Superior temporal gyrus (tissue), 1 donor: ENCODE measurements at regions not wholly inside any gene's neighbourhood (a gene's known extent, or its start where the extent isn't known, plus 50 kb on each side); places are given as distances from the start of the nearest gene placed in this dataset.
"Not testable (repeated sequence)": the region's sequence is repeated elsewhere in the genome, so short reads cannot be mapped to it uniquely, and the experiment has no call there.

Experiments
- DNase-seq: peaks from one replicate; pipeline ENCODE4 v3.0.0-alpha.2; 2016; ENCODE audit errors: extremely low spot score

DNA sequence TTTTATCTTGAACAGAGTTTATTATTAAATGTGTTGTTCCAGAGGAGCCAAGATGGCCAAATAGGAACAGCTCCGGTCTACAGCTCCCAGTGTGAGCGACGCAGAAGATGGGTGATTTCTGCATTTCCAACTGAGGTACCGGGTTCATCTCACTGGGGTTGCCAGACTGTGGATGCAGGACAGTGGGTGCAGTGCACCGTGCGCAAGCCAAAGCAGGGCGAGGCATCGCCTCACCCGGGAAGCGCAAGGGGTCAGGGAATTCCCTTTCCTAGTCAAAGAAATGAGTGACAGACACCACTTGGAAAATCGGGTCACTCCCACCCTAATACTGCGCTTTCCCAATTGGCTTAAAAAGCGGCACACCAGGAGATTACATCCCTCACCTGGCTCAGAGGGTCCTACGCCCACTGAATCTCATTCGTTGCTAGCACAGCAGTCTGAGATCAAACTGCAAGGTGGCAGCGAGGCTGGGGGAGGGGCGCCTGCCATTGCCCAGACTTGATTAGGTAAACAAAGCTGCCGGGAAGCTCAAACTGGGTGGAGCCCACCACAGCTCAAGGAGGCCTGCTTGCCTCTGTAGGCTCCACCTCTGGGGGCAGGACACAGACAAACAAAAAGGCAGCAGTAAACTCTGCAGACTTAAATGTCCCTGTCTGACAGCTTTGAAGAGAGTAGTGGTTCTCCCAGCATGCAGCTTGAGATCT is 155.2 kb upstream of the KBTBD8 start:
- not testable (repeated sequence) for DNase-seq

DNA sequence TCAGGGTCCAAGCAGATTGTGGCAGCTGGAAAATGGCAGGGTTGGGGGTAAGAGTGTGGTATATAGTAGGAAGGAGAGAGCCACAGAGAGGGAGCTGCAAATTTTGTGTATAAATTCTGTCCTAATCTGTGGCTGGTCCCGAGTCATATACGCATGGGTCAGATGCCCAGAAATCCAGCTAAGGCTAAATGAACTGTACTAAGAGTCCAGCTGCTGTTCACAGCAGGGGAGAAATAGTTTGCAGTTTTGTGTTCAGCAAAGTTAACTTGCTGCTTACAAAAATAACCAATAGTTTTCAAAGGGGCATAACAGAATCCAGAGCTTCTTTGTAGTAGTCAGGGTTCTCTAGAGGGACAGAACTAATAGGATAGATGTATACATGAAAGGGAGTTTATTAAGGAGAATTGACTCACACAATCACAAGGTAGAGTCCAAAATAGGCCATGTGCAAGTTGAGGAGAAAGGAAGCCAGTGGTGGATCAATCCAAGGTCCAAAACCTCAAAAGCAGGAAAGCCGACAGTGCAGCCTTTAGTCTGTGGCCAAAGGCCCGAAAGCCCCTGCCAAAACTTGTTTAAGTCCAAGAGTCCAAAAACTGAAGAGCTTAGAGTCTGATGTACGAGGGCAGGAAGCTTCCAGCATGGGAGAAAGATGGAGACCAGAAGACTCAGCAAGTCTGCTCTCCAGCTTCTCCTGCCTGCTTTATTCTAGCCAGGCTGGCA is 146.1 kb upstream of the KBTBD8 start:
- DNase-seq, result no peak

DNA sequence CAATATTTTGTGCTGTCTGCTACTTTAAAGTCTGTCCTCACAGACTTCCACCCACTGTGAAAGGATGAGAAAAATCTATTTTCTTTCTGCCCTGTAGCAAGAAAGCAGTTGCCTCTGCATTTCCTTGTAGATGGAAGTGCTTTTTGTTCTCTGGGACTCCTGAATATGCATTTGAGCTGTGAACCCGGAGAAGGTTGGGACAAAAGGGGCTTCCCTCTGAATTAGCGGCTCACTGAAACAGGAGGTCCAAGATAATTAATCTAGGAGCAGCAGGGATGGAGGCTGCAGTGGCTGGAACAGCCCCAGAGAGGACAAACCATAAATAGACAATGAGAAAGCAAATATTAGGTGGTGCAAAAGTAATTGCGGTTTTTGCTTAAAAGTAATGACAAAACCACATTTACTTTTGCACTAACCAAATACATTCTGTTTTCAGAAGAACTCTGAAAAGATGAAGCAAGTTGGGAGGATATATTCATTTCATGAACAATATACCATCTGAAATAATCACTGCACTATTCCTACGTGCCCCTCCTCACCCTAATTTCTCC is 143.4 kb upstream of the KBTBD8 start:
- DNase-seq, result no peak

DNA sequence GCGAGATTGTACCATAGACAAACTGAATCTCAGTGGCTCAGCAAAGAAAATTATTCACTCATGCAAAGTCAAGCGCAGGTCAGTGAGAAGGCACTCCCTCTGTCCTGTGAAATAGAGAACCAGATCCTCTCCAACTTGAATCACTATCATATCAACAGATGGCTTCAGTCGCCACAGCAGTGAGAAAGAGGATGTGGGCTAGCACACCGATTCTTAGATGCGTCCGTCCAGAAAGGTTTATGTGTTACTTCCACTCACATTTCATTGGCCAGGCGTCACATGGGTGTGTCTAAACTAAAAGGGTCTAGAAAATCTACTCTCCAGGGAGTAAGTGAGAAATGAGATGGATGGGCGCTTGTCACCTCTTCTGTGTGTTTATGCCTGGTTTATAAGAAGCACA is 141.6 kb upstream of the KBTBD8 start:
- DNase-seq, result no peak

DNA sequence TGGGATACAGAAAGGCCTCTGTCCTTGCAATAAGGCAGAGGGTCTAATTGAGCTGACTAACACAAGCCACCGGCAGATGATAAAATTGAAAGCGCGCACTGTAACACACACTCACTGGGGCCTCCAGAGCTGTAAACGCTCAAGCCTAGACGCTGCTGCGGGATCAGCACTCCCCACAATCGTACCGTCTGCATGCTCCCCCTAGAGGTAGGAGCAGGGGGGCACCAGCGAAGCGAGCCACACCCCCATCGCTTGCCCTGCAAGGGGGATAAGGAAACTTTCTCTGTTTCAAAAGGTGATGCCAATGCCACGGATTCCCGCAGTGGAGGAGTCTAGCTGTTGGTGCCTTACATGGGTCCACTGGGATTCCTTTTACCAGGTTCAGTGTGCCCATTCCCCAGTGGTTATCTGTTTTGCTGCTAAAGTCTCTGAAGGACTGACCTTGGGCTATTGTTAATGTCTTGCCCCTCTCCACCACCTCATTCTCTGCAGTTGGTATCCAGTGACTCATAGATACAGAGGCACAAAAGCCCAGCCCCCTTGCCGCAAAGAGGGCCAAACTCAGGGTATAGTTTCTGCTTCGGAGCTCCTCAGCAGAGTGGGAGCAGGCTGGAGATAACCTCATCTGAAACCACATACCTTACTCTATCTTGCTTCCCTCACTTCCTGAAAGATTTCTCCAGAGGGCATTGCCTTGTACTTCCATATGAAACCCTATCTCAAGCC is 139.3 kb upstream of the KBTBD8 start:
- DNase-seq, result no peak

DNA sequence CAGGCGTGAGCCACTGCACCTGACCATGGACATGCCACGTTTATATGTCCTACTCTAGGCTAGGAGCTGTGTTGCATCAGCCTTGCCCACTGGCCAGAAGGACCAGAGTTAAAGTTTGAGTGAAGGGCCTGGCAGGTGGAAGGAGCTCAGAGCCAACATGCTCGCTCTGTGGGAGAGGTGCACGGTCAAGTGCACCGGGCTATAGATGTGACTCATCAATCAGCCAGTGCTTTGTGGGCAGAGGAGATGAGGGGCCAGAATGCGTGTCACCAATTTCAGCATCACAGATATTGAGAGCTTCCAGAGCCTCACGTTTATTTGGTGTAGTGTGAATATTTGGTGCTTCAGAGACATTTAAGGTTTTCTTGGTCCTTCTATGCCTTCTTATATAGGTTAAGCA is 137.3 kb upstream of the KBTBD8 start:
- no peak for DNase-seq

DNA sequence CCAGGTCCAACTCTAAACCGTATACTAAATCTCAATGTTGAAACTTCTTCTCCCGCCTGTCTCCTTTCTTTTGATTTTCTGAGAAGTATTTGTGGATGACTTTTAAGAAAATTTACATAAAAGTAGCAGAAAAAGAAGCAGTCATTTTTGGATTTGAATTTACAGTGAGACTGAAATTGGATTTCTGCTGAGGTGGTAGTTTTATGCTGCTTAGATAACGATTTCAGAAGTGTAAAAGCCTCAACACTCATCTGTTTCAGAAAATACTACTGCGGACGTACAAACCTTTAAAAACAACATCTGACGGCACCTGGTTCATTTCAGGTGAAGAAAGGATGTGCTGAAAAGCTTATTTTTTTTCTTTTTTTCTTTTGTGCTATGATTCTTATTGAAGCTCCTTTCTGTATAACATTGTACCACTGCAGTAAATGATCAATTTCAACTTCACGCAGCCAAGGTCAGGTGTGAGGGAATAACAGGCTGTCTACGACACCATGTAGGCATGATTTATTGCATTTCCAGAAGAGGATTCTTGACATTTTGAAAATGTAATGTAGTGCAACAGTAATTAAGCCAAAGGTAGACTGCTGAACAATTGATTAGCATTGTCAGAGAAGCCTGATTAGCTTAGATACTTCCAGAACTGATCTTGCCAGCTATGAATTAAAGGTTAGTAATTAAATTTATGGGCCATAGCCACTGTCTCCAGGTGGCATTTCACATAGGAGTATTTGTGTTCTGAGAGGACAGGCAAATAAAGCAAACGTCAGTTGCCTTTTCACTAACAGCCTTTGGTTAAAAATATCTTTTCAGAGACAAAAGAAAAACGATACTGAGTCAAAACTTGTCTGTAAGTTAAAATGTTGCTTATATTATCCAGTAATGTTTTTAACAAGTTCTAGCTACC is 134.6 kb upstream of the KBTBD8 start:
- DNase-seq, result no peak

DNA sequence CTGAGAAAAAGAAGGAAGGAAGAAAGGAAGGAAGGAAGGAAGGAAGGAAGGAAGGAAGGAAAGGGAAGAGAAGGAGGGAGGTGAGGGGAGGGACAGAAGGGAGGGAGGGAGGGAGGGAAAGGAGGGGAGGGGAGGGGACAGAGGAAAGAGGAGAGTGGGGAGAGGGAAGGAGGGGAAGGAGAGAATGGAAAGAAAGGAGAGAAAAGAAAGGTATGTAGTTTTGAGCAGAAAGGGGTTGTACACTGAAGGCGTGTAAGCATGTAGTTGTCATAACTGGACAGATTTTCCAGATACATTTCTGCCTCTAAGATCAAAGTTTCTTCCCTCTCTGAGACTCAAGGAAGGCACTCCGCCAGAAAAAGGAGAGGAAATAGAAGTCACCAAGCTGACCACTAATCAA is 113.4 kb upstream of the KBTBD8 start:
- DNase-seq, result no peak

DNA sequence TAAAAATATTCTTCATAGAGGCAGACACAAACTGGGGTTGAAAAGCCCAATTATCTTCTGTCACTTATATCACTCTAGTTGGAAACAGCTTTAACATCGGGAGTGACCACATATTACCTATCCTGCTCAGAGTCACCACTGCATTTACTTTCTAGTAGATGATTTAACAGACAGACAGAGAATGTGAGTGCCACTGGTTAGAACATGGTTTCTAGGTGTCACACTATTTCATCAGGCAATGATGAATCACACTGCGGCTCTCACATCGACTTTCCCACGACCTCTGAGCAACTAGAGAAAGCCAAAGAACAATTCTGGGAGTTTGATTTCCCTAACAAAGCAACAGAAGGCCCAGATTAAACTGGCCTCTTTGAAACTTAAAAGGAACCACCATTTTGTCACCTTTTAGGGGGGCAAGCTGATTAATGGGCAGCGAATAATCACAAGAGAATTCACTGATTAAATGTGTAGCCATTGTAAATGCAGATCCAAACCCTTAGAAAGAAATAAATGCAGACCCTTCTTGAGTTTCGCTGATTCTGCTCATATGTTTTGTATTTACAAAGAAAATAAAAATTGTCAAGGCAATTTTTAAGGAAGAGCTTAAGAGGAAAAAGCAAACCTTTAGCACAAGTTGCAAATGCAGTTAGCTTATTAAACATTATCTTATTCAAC is 112.6 kb upstream of the KBTBD8 start:
- DNase-seq, result no peak

DNA sequence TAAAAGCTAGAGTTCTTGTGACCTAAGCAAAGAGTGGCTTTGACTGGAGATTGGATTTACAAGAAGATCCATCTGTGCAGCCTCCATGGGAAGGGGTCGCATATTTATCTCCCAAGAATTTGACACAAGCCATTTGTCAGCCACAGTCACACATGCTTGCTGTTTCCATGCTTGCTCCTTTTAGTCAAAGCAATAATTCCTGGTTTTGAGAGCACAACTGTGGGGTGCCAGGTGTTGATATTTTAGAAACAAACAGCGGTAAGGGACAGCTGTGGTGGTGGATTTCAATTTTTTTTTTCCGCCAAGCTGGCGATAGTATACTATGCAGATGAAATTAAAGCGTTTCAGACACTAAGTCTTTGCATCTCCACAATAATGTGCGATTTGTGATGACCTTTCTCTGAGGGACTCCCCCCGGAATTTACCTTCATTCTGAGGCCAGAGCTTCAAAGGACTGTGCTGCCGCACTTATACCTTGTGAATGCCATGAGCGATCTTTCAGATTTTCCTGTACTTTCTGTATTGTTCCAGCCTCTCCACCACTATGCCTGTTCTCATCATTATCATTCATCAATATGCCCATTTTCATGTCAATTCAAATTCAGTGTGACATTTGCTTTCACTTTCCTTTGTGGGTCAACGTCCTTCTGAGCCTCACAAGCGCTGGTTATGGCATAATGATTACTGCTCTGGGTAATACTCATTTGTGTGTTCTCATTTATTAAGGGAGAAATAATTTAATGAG is 108.2 kb upstream of the KBTBD8 start:
- DNase-seq, result no peak

DNA sequence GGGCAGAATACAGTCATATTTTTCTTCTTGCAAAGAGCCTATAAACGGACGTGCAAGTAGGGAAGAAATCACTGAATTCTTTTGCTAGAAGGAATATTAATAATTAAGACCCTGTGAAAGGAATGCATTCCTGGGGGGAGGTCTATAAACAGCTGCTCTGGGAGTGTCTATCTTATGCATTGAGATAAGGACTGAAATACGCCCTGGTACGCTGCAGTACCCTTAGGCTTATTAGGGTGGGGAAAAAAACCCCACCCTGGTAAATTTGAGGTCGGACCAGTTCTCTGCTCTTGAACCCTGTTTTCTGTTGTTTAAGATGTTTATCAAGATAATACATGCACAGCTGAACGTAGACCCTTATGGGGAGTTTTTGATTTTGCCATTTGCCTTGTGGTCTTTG is 100.0 kb upstream of the KBTBD8 start:
- no peak for DNase-seq

DNA sequence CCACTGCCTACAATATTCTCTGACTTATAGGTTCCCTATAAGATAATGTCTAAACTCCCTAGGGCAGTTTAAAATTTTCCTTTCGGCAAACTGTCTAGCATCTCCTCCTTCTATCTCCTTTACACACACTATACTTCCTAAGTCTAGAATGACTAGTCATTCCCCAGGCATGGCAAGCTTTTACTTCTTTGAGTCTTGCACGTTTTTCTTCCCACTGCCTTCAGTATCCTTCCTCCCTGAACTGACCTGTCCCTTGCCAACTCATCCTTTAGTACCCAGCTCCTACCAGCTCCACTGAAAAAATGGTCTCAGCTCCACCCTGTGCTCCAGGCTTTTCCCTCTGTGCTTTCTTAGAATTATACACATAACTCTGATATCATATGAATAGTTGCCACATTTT is 93.8 kb upstream of the KBTBD8 start:
- DNase-seq, result no peak

DNA sequence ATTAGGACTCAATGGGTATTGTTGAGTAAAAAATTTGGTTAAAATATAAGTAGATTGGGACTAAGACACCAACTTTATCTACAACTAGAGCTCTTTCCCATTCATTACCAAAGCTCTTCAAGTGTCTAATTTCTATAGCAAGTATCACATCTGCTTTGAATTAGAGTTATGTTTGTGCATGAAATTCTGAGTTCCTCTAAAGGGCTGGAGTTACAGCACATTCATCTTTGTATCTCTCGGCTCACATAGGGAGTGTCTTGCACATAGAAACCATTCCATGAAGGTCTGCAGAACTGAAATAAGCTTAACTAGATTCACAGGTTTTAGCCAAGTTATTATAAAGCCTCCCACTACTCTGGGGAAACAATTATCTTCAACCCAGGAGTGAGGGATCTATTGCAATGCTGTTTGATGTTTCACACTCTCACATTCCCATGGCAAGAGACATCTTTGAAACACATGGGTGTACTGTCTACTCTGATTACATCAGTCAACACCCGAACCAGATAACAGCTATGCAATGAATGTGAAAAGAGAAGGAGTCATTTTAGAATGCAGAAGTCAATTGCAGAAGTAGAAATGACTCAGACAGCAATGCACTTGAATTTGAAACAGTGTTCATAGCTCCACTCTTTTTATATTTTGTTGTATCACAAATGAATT is 93.1 kb upstream of the KBTBD8 start:
- DNase-seq, result no peak

DNA sequence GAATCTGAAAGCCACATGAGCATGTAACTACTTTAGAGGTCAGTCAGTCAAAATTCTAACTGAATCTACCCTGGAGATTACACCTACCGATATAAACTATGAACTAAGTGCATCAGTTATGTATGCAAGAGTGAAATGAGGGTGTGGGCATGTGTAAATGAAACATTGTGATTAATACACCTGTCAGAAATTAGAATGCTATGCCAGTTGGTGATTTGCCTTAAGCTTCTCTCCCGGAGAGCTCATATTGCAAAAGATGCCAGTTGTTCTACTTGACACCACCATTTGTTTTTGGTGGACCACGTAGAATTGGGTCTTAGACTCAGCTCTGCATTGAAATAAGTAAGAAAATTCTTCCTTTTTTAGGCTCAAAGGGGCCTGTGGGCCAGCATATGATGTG is 91.0 kb upstream of the KBTBD8 start:
- no peak for DNase-seq

DNA sequence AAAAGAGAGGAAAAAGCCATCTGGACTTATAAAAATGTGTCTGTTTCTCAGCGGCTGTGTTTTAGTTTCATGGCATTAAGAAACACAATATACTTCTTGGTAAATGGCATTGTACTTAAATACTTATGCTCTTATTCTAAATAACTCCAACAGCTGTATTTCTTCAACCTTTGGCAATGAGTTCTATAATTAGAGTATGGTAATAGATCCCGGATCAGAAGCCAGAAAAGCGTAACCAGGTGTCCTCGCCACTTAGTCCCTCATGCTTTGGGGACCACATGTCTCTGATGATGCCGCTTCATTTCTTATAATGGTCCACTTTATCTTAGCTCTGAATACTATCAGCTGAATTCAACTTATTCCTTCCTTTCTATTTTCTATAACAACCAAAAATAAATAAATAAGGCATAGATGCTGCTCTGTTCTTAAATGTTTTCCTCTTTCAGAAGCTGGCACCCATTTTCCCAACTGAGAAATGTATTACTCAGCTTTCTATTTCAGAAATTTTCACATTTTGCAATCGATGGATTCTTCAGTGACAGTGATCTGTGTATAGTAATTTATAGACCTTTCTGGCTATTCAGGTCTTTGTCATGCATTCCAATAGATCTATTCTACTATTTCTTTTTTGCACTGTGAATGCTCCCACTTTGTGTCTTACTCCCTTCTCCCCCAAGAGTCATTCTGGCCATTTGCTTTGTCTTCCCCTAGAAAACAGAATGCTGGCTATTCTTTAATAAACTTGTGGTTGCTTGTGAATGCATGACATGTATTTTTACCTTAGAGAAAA is 87.6 kb upstream of the KBTBD8 start:
- no peak for DNase-seq

DNA sequence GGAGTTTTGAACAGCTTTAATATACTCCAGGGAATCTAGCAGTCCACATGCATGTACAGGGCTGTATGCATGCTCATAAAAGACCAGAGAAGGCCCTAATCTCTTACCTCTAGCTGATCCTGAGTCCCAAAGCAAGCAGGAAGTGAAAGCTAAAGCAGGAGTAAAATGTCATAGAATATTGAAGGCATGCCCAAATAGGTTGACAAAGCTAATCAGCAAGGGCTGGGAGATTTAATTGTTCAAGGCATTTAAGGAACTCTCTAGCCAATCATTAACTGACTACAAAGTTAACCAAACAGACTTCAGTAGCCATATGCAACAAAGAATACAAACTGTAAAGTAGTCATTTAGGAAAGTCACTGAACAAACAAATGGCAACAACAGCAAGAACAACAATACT is 85.8 kb upstream of the KBTBD8 start:
- no peak for DNase-seq

DNA sequence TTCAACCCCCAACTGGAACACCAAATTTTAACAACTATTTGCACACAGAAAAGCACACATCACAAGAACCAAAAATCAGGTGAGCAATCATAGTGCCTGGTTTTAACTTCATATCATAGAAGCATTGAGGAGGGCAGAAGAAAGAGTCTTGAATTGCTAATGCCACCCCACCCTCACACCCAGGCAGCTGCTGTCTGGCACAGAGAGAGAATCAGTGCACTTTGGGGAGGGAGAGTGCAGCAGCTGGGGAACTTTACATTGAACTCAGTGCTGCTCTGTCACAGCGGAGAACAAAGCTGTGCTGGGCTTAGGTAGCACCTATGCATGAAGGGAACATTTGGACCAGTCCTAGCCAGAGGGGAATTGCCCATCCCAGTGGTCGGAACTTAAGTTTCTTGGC is 76.0 kb upstream of the KBTBD8 start:
- no peak for DNase-seq

DNA sequence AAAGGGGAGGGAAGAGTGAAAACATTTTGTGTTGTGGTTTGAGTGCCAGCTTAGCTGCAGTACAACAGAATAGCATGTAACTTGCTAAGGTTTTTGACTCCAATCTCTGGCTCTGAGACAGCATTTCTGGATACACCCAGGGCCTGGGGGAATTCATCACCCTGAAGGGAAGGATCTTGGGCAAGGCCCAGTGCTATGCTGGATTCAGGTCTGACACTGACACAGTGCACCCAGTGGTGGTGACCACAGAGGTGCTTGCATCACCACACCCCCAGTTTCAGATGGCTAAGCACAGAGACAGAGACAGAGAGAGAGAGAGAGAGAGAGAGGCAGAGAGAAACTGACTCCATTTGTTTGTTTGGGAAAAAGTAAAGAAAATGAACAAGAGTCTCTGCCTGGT is 74.1 kb upstream of the KBTBD8 start:
- DNase-seq, result no peak

DNA sequence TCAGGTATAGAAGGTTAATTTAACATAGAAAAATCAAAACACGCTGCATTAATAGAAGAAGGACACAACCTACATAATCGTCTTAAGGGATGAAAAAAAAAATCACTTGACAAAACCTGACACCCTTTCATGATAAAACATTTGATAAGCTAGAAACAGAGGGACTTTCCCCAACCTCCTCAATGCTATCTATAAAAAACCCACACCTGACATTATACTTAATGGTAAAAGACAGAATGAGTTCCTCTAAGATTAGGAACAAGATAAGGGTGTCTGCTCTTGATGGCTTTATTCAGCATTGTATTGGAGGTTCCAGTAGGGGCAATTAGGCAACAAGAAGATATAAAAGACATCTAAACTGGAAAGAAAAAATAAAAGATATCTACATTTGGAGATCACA is 69.9 kb upstream of the KBTBD8 start:
- DNase-seq, result no peak
